ENCODE measurements at regions not wholly inside any gene's neighbourhood (a gene's known extent, or its start where the extent isn't known, plus 50 kb on each side); places are given as distances from the start of the nearest gene placed in this dataset.

- Mint-ChIP-seq H3K36me3 (no peaks in the 10 kb centered on the region), H3K27ac (no peak overlapping the region), H3K9me3 (peaks cover 7 to 15% of the 10 kb centered on the region in 2 donors)
- DNase-seq (ENCODE audit: low spot score in 2 of 2) (no peak), ATAC-seq (no peak)
These were observed 99.8 kb upstream of the KCNH7 start for GRCh38 chr2:162938387-162938786.

DNA sequence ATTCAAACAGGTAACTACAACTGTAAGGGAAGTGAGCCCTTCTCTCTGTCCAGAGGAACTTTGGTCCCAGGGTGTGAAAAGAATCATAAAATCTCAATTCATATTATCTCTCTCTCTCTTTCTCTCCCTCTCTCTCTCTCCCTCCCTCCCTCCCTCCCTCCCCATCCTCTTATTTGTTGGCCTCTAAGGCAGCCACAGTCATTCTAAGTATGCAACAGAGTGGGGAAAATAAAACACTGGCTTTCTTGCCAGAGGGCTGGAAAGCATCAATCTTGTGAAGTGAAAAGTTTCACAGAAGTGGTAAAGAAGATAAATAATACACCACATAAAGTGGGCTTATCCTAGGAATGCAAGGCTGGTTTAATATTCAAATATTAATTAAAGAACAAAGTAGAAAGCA is 95.6 kb upstream of the KCNH7 start:
- no peaks in the 10 kb centered on the region for H3K36me3 Mint-ChIP-seq
- no peak for DNase-seq (ENCODE audit: low spot score in 2 of 2)
- no peak for ATAC-seq

DNA sequence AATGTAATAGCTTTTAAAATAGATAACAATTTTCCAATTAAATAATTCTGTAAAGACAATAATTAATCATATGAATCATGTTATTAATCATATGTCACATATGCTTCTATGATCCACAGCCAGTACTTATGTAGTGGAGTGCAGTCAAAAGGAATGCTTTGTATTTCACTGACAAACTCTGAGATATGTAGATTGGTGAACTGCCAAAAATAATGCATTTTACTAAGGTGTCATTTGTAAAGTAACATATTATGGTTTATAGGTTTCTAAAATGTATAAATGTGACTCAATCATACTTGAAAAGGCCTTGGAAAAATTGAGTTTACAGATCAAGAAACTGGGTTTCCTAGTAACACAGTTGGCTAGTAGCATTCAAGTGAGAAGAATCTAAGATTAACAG is 93.8 kb upstream of the KCNH7 start:
- no peak for ATAC-seq
- no peak for DNase-seq (ENCODE audit: low spot score in 2 of 2)
- peaks cover 3 to 5% of the 10 kb centered on the region in 2 donors for H3K9me3 Mint-ChIP-seq
- H3K36me3 Mint-ChIP-seq: no peaks in the 10 kb centered on the region
- no peak overlapping the region for H3K27ac Mint-ChIP-seq

More for the DNA sequence above, 95.6 kb upstream of the KCNH7 start:
- Mint-ChIP-seq H3K27ac (no peak overlapping the region), H3K9me3 (peaks cover 3 to 10% of the 10 kb centered on the region in 2 donors)

DNA sequence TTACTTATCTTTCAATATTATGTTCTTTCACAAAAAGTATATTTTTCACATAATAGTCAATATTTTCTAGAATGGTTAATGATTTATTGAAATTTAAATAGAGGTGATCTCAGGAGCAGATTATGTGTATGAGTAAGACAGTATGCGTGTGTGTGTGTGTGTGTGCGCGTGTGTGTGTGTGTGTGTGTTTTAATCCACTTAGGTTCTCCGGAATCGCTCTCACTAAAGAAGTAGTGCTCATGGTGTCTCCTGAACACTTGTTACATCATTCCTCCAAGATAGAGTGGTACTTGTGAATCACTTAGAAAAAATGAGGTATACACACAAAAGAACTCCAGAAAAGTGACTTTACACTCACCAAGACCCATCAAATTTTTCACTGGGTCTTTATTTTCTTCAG is 91.0 kb upstream of the KCNH7 start:
- Mint-ChIP-seq H3K36me3 (no peaks in the 10 kb centered on the region), H3K27ac (no peak overlapping the region), H3K9me3 (peaks cover 4 to 8% of the 10 kb centered on the region in 2 donors)
- DNase-seq (ENCODE audit: low spot score in 2 of 2) (no peak), ATAC-seq (no peak)

DNA sequence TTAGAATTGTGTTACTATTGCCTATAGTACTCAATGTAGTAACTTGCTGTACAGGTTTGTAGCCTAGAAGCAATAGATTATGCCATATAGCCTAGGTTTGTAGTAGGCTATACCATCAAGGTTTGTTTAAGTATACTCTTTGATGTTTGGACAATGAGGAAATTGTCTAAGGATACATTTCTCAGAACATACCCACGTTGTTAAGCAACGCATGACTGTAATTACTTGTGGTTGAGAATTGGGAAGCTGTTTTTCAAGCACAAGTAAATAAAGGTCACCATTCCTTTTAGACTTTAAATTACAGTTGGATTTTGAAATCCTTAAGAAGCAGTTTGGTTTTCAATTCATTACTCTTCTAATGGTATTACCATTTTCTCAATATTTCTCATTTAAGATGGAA is 89.8 kb upstream of the KCNH7 start:
- peaks cover 0 to 4% of the 10 kb centered on the region in 2 donors for H3K9me3 Mint-ChIP-seq
- no peak overlapping the region for H3K27ac Mint-ChIP-seq
- no peaks in the 10 kb centered on the region for H3K36me3 Mint-ChIP-seq
- DNase-seq (ENCODE audit: low spot score in 2 of 2) (no peak), ATAC-seq (no peak)

DNA sequence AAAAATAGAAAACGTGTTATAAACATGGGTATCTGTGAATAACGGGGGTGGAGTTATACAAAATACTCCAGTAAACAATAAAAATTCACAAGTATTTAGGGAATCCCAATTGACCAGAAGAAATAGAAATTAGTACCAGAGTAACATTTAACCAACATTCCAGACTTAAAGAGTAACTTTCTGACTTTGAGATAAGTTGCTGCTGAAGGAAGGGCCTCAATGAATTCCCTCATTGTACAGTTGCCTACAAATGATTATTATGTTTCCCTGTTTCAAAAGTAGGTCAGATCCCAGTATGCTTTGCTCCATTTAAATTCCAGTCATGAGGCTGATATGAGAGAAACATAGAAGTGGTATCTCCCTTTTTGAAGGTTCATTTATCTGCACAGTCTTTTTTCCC is 88.3 kb upstream of the KCNH7 start:
- no peak for DNase-seq (ENCODE audit: low spot score in 2 of 2)
- no peak for ATAC-seq
- Mint-ChIP-seq H3K36me3 (no peaks in the 10 kb centered on the region), H3K27ac (no peak overlapping the region), H3K9me3 (peaks cover 0 to 4% of the 10 kb centered on the region in 2 donors)

DNA sequence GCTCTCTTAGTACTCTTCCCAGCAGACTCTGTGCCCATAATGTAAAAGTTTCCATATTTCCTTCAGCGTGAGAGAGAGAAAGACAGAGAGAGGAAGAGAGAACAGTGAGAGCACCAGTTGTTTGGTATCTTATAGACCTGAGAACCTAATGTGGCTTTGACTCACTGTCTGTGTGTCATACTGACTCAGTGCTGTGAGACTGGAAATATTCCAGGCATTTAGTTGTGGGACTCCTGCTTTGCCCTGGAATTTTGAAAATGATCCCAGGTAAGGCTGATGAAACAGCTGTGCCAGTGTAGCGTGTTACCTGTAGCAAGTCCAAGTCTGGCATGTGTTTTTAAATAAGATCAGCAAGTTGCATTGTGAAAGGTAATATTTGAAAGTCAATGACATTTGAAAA is 87.9 kb upstream of the KCNH7 start:
- peaks cover 0 to 4% of the 10 kb centered on the region in 2 donors for H3K9me3 Mint-ChIP-seq
- H3K27ac Mint-ChIP-seq: no peak overlapping the region
- no peaks in the 10 kb centered on the region for H3K36me3 Mint-ChIP-seq
- no peak for DNase-seq (ENCODE audit: low spot score in 2 of 2)
- no peak for ATAC-seq

DNA sequence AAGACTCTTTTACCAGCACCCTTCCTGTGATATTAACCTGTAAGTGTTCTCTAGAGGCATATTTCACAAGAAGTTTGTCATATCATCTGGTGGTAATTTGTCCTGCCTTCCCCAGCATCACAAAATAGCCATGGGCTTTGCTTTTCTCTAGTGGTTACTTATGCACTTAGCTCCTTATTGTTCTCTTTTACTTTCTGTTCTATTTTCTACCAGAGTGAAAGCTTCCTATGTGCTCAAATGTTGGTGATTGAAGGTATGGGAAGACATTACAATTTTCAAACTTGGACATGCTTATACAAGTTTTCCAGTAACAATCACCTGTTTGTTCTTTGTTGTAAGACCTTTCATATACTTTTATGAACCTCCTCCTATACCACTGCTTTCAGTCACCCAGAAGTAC is 87.0 kb upstream of the KCNH7 start:
- no peak for DNase-seq (ENCODE audit: low spot score in 2 of 2)
- Mint-ChIP-seq H3K27ac (no peak overlapping the region), H3K9me3 (peaks cover 0 to 4% of the 10 kb centered on the region in 2 donors), H3K36me3 (no peaks in the 10 kb centered on the region)
- ATAC-seq: no peak

DNA sequence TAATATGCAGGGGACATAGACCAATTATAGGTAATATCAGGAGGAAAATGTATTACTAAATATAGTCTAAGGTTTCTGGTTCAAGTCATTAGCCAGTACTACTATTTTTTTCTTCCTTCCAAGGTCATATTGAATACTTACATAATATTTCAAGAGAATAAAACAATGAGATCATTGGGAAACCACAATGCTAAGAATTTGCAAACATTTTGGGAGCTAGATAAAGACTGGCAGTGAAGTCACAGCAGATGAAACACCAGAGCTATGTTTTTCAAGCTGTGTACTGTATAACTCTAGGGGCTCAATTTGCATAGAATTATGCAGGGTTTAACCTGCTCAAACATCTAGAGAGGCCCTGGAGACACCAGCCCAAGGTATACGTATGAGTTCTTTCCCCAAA is 80.5 kb upstream of the KCNH7 start:
- no peaks in the 10 kb centered on the region for H3K36me3 Mint-ChIP-seq
- DNase-seq (ENCODE audit: low spot score in 2 of 2) (no peak), ATAC-seq (no peak)
- peaks cover 9 to 10% of the 10 kb centered on the region in 2 donors for H3K9me3 Mint-ChIP-seq
- H3K27ac Mint-ChIP-seq: no peak overlapping the region

DNA sequence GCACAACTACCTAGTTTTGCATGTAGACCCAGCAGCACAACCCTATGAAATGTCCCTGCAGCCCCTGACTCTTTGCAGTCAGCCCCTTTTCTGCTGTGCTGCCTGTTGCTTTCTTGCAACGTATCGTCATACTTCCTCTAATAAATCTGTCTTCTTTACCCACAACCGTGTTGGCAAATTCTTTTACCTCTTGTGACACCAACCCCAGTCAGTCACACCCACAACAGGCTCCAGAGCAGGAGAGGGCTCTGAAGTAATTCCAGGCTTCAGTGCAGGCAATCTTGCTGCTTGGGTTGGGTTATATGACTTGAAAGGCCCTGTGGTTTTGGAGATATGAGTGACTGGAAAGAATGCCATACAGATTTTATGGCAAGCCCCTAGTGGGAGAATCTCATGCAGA is 79.1 kb upstream of the KCNH7 start:
- no peak for DNase-seq (ENCODE audit: low spot score in 2 of 2)
- ATAC-seq: no peak
- H3K36me3 Mint-ChIP-seq: no peaks in the 10 kb centered on the region

DNA sequence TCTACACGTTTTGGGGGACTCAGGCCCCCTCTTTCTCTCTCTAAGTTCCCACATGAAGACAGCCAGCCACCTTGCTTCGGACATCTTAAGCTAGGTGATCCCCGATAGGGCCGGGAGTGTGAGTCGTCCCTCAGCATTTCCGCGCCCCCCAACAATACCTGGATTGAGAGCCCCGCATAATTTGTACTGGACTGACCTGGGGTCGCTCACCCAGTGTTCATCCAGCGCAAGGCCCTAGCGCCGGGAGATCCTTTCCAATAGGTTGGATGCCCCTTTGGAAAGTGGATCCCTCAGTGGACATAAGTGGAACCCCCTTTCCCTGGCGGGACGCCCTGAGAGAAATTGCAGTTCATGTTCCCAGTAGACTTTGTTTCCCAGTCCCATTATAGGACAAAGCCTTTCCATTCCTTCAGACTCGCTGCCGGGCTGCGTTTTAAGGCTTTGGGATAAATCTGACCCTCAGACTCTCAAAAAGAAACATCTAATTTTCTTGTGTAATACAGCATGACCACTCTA is 77.8 kb upstream of the KCNH7 start:
- no peaks in the 10 kb centered on the region for H3K36me3 Mint-ChIP-seq
- ATAC-seq: no peak
- peaks cover 10 to 15% of the 10 kb centered on the region in 2 donors for H3K9me3 Mint-ChIP-seq
- no peak overlapping the region for H3K27ac Mint-ChIP-seq
- DNase-seq (ENCODE audit: low spot score in 2 of 2): no peak

More for the DNA sequence above, 79.1 kb upstream of the KCNH7 start:
- peaks cover 10 to 15% of the 10 kb centered on the region in 2 donors for H3K9me3 Mint-ChIP-seq
- H3K27ac Mint-ChIP-seq: no peak overlapping the region

DNA sequence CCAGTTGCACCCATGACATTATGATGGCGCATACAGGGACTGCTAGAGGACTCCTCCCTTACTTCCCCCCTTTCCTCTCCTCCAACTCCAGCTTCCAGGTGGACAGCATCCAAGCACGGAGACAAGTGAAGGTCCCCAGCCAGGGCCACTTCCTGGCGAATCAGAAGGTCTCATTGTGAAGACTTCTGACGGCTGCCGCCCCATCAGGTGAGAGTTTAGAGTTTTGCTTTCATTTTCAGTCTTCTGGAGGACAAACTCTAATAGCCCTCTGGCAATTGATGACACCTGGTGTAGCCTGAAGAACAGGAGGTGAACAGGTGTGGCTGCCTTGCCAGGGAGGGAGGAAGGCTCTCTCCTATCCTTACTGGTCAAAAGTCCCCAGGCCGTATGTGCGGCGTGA is 77.3 kb upstream of the KCNH7 start:
- peaks cover 11 to 15% of the 10 kb centered on the region in 2 donors for H3K9me3 Mint-ChIP-seq
- no peak overlapping the region for H3K27ac Mint-ChIP-seq
- ATAC-seq (no peak), DNase-seq (ENCODE audit: low spot score in 2 of 2) (no peak)
- no peaks in the 10 kb centered on the region for H3K36me3 Mint-ChIP-seq

GRCh38 chr2:162914161-162914560 is 75.6 kb upstream of the KCNH7 start:
- Mint-ChIP-seq H3K36me3 (no peaks in the 10 kb centered on the region), H3K9me3 (peaks cover 15% of the 10 kb centered on the region in 2 donors), H3K27ac (no peak overlapping the region)
- DNase-seq (ENCODE audit: low spot score in 2 of 2) (no peak), ATAC-seq (no peak)

- Mint-ChIP-seq H3K36me3 (no peaks in the 10 kb centered on the region), H3K27ac (no peak overlapping the region)
- no peak for ATAC-seq
These were observed 74.2 kb upstream of the KCNH7 start for GRCh38 chr2:162912787-162913186.

GRCh38 chr2:162908567-162908966 is 70.0 kb upstream of the KCNH7 start:
- H3K9me3 Mint-ChIP-seq: peaks cover 8 to 15% of the 10 kb centered on the region in 2 donors
- no peak for DNase-seq (ENCODE audit: low spot score in 2 of 2)
- H3K36me3 Mint-ChIP-seq: no peaks in the 10 kb centered on the region
- ATAC-seq: no peak
- H3K27ac Mint-ChIP-seq: no peak overlapping the region

More at GRCh38 chr2:162912787-162913186, 74.2 kb upstream of the KCNH7 start:
- H3K9me3 Mint-ChIP-seq: peaks cover 15 to 19% of the 10 kb centered on the region in 2 donors
- DNase-seq (ENCODE audit: low spot score in 2 of 2): no peak

DNA sequence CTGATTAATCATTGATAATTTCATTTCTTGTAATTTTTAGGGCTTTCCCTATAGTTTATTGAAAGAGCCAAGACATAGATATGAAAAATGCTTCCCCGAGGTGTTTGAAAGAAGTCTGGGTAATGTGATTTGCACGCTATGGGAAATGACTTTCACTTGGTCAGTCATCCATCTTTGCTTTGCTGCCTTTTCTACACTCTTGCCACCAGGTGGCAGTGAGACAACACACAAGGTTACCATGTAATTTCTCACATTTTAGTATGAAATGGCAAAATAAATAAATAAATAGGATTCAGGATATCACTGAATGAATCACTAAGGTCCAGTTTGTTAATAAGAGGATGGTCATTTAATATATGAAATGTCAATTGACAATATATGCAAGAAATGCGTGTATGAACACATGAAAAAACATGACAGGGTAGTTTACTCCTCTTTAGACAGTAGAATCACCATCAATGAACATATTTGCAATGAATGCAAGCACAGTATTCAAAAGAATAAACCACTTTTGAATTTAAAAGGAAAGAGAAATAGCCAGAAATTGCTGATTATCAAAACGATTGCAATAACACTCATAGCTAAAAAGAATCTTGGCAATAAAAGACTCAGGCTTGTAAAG is 52.2 kb upstream of the KCNH7 start:
- DNase-seq (ENCODE audit: low spot score in 2 of 2): peak in 1 of 2 donors; percentile 4
- Mint-ChIP-seq H3K27ac (no peak overlapping the region), H3K9me3 (no peaks in the 10 kb centered on the region), H3K36me3 (no peaks in the 10 kb centered on the region)
- no peak for ATAC-seq

DNA sequence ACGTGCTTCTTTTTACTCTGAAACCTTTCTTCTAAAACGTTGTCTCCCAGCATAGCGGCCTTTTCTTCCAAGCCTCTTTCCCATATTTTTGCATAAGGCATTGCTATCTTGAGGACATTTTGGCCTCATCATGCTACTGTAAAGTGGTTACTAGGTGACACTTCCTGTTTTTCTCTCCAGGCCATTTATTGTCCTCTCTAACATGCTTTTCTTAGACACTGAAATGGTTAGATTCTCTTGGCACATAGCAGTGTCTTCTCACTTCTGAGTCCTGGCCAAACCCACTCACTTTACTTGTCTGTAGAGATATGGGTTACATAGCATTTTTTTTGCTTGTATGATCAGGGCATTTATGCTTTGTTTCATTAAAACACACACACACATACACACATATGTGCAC is 50.1 kb upstream of the KCNH7 start:
- DNase-seq (ENCODE audit: low spot score in 2 of 2) (no peak), ATAC-seq (no peak)
- Mint-ChIP-seq H3K27ac (no peak overlapping the region), H3K9me3 (peaks cover 3 to 5% of the 10 kb centered on the region in 2 donors), H3K36me3 (no peaks in the 10 kb centered on the region)

Measured in activated naive CD4-positive, alpha-beta T cell treated with anti-CD3 and anti-CD28 coated beads, Interleukin-2, amount 50 U/mL, for 72 hours (primary cell).